HG02571 (cell line): ENCODE measurements at regions not wholly inside any gene's neighbourhood (a gene's known extent, or its start where the extent isn't known, plus 50 kb on each side); places are given as distances from the start of the nearest gene placed in this dataset.

ENCODE experiments used
- ATAC-seq: cut with Tn5 transposase; IDR thresholded peaks from one replicate; pipeline ENCODE4 v1.9.1; 2021; ENCODE audit warnings: mild to moderate bottlenecking, moderate library complexity; ENCODE audit not compliant: unreplicated experiment

DNA sequence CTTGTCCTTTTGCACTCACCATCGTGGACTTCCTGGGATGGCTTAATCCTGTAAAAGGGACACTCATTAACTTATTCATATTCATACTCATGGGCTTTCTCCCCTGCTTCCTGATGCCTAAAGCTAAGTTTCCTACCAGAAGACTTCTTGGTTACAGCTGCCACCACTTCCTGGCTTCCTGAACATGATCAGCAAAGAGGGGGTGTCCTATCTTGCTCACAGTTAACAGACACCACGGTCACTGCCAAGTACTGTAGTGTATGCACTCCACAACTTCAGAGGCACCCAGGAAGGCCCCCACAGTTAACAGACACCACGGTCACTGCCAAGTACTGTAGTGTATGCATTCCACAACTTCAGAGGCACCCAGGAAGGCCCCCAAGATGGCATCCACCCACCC, 177.8 kb downstream of the SIPA1L2 start:
- ATAC-seq: no peak

DNA sequence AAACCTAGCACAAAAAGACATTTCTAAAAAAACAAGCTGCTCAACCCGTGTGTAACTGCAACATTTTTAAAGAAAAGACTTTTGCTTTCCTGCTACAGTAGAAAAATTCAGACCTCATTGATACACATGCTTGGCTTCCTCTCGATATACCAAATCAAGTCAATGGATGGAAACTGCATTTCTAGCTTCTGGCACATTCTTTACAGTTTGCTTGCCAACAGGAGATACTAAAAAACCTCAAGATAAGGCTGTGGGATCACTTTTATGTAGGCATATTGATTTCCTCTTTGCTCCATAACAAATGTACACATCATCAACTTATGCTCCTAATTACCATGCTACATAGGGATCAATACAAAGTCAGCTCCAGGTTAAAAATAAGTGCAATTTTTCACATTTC, 178.4 kb downstream of the SIPA1L2 start:
- no peak for ATAC-seq

DNA sequence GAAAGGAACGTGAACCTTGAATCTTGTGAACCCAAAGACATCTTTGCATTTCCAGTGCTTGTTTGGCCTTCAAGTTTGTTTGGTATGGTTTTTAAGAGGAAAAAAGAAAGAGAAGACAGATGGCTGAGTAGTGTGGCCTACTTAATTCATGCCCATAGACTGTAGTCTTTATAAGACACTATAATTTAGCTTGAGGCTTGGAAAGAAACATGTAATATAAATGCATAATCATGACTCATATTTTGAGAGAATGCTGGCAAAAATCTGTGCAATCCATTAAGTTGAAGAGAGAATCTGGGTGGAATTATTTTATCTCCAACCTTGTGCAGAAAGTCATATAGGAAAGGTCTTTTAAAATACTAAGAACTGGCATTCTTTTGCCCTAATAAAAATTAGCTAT, 179.3 kb downstream of the SIPA1L2 start:
- ATAC-seq: no peak

DNA sequence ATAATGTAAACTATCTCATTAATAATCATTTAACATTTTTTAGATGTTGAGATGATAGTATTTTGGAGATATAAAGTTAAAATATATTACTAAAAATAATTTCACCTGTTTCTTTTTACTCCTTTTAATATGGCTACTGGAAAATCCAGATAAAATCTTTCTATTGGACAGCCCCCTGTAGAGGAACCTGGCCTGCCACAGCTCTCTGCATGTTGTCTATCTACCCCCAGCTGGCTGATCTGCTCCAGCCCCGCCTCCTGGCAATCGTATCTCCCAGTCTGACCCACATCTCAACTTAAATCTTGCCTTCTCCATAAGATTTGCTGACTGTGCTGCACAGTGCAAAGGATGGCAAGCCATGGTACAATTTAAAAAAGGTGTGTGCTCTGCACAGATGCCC, 182.8 kb downstream of the SIPA1L2 start:
- no peak for ATAC-seq

DNA sequence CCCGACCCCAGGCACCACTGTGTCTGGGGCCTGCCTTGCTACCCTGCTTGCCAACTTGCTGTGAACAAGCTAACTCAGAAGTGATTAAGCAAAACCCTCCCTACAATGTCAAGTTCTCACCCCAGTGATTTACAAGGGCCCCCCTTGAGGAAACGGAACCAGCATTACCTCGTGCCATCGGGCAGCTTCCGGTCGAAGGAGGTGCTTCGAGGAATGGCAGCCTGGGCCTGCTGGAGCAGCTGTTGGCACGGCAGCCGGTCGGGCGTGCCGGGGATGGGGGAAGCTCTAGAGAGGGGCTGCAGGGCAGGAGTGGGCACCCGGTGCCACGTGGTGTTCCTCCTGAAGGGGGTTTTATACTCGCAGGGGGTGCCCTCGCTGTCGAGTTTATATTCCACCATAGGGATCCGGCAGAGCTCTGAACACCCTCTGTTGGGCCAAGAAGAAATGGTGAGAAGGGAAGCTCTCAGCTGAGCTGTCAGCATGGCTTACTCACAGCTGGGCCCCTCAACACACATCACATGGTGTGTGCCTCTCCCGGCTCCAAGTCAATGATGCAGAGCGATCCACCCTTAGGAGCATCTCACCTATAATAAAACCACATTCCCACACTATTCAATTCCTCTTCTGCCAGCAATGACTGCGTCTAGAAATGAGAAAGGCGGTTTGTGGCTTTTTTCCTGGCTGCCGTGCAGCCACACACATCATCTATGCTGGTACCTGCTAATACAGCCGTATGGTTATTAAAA, 184.4 kb downstream of the SIPA1L2 start:
- no peak for ATAC-seq

DNA sequence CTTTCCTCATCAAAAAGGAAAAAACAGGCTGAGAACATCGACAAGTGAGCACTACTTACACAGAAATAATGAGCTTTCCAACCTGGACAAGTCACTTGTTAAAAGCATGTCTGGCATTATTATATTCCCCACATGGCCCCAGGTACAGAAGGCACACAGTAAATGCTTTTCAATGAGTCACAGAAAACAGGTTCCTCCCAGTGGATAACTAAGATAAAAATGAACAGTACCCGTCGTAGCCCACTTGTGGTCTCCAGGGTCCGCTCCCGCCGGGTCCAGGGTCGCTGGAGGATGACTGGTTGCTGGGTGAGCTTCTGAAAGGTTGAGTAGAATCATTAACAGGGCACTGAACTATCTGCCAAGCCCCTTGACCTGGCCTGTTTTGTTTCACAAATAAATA, 186.6 kb downstream of the SIPA1L2 start:
- no peak for ATAC-seq

DNA sequence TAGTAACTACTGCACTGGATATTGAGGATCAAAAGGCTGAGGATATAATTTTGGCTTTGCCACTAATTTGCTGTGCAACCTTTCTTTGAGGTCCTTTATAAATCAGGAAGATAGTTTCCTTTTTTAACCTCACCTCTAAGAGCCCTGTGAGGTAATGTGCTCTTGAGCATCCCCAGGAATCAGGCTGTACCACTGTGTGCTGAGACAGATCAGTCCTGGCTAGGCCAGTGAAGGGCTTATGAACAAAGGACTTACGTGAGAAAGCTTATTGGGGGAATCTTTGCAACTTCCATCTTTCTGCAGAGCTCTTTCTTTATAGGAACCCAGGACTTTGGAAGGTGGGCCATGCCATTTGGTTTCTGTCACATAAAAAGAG, 188.9 kb downstream of the SIPA1L2 start:
- ATAC-seq: no peak

DNA sequence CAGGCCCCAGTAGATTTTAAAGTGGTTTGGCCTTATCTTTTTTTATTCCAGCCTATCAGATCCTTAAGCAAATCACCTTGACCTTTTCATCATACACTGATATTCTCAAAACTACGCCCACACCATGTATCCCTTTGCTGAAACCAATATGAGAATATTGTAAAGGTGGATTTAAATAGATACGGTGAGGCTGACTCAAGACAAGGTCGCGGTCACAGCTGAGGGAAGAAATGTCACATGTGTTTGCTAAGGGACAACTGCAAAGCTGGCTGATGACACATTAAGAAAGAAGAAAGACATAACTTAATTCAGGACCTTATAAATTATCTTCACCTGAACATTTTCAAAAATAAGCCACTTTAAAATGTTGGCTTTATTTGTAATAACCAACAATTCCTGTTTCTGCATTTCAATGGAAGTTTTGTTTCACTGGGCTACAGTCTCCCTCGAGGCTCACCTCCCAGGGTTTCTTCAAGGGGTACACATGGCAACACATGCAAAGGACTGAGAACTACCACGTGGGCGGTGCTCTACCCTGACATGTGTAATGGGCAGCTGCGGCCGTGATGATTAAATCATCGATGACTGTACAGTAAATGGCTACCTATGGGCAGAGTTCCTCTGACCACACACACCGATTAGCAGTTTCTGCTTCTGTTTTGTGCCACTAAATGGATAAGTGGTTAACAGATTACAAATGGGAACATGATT, 189.5 kb downstream of the SIPA1L2 start:
- no peak for ATAC-seq

DNA sequence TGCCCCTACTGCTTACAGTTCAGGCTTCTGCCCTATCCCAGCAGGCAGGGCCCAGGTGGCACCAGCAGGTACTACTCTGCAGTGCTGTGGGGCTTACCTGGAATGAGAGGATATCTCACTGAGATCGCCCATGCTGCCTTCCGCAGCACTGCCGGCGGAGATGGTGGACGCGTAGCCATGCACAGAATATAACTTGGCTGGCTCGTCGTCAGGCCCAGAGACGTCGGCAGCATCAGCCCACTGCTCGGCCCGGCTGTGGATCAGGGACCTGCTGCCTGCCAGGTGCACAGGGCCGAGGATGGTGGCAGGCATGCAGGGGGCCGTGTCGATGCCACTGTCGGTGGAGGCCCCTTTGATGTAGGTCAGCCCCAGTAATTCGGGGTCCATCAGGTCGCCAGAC, 190.9 kb downstream of the SIPA1L2 start:
- no peak for ATAC-seq

DNA sequence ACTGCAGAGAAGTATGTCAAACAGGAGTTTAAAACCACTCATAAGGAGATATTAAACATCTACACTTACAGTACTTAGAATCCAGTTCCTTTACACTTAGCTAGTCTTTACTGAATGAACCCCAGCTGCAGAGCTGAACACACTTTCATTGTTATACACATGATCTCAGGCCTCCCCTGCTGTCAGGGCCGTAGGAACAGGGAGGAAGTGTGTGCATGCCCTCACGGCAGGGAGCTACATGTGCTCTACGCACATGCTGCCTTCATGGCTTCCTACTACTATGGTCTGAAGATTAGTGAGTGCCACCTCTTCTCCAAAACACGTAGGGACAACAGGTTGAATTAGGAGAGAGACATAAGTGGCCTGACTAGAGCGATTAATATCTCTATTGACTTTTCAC, 191.5 kb downstream of the SIPA1L2 start:
- no peak for ATAC-seq

DNA sequence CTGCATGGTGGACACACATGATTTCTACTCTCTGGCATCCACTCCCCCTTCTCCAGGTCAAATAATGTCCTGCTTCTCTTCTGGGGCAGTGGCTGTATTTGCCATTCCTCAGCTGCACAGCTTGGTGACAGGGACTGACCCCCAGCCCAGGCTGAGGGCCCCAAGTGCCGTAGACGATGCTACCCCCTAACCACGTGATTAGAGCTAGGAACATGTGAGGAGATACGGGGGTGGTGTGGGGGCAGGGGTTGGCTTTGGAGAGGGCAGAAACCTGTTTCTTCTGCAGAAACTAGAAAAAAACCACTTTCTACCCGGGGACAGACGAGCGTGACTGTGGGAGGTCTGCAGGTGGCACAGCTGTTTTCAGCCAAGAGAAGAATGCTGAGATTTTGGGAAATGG, 192.4 kb downstream of the SIPA1L2 start:
- ATAC-seq: no peak

DNA sequence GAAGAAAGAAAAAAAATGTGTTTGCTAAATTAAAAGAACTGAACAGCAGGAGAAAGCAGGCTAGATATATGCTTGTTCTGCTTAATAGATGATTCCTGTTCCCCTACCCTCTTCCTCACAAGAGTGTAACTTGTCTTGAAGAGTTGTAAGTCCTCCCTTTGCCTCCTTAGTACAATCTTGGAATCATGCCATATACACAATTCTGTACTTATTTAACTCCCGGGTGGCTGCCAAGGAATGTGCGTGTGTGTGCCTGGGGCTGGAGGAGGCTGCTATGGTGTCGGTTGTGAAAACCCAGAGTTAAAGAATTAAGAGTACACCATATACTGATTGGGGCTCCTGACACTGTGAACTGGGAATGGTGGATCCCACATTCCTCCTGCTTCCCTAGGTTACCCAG, 194.2 kb downstream of the SIPA1L2 start:
- ATAC-seq: no peak

DNA sequence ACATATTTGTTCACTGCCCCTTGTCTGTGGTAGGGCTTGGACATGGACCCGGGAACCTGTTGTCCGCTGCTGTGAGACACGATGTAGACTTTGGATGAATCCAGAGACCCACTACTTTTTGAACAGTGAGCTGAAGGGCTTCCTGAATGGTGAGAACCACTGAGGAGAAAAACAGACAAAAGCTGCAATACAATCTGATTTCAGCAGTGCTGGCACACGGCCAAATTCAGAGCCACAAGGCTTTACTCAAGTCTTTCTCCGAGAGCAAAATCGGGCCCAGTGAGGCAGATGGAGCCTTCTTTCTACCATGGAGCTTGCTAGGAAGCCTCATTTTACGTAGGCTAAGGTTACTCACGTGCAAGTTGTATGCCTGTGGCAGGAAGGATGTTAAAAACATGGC, 197.6 kb downstream of the SIPA1L2 start:
- no peak for ATAC-seq

DNA sequence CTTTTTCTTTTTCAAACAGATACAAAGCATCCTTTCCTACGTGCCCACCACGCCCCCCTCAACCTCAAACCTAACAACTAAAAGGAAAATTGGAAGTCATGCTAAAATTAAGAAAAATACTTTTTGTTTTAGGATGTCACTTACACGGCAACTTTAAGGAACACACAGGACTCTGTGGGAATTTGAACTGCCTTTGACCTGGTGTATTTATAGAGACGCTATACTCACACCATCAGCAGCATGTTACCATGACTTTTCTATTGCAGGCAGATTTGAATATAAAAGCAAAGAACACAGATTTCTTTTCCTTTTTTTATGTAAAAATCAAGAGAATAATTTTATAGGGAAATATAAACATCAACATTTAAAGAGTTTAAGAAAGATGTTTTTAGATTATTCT, 198.2 kb downstream of the SIPA1L2 start:
- no peak for ATAC-seq

DNA sequence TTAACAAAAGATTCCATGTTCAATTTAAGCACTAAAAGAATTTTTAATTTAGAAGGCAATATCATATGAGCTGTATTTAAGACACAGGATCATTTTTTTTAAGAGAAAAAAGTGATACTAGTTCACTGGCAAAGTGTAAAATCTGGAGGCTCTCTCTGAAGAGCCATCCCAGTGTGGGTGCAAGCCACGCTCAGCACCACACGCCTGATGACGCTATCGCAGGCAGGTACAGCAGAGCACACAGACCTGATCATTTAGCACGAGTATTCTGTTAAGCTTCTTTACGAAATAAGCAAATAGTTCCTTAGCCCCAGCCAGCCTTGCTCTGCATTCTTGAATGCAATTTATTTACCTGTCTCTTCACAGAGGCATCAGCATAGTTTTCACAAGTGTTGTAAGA, 198.6 kb downstream of the SIPA1L2 start:
- ATAC-seq: no peak

DNA sequence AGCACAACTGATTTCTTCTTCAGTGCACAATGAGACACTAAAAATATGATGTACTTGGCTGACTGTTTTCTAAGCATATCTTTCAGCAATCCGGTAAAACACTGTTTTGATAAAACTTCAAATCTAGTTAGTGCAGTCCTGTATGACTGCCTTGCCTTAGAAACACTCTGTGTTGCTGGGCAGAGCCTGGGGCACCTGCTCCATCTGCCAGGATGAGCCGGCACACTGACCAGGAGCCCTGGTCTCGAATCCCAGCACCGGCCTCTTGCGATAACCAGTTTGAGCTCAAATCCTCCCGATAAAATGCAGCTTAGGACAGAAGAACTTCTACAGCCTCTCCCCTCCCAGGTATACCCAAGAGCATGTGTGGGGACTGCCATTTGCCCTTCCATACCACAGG, 199.5 kb downstream of the SIPA1L2 start:
- ATAC-seq: no peak

DNA sequence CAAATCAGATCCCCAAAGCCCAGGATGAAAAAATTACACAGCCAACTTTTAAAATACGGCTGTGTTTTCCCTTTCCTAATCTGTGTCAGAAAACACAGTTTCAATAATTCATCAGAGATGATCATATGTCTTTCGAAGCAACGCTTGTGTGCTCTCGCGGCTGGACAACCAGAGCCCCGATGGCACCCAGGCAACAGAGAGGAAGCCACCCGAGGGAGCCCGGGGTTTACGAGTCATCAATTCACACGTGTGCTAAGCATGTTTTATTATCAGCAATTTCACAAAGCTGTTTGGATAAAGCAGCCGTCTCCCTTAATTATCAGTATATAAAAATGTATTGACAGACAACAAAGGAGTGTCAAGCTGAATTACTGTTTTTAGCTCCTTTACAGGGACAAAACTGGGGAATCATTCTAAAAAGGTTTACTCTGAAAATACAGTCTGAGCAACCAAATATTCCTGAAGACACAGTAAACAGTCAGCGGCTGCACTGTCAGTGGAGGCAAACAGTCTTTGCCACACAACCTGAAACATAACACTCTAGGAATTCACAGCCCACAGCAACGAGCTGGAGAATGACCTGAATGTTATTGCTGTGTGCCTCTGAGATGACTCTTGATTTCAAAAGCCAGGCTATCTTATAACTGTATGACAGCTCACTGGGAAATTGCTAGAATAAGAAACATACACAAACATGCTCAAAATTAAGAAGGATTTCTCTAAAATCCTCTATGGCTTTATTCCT, 201.0 kb downstream of the SIPA1L2 start:
- no peak for ATAC-seq

DNA sequence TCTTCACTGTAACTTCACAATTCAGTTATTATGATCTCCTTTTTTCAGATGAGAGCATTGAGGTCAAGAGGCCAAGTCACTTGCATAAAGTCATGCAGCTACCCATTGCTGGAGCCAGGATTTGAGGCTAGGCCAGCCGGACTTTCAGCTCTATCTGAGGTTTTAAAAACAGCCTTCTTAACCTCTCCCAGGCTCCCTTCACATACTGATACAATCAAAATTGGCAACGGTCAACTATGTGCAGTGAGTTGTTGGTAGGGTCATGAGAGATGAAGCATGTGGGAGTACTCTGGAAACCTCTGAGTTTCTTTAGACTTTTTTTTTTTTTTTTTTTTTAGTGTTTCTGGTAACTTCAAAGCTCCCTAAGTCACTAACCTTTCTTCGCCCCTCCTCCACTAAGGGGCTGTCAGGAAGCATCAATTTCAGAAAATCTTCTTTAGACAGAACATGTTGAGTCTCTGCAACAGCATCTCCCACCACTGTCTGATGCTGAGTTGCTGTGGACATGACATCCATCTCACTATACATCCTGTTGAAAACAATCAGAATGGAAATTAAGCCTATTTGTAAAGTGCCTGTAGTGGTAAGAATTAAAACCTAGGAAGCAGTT, 201.8 kb downstream of the SIPA1L2 start:
- no peak for ATAC-seq

DNA sequence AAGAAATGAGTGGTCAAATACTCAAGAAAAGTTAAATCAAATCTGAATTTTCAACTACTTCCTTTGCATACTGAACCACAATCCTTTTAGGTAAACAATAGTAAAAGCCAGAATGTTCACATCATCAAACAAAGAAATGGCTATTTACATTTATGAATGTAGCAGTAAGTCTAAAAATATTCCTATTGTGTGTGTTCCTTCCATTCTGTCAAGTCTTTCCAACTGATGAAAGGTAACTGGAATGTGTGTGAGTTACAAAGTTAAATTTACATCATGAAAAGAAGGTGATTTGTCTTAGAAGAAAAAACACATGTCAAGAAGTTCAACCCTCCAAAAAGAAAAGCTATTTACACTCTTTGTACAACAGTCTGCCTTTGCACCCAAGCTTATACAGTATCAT, 203.1 kb downstream of the SIPA1L2 start:
- ATAC-seq: no peak

DNA sequence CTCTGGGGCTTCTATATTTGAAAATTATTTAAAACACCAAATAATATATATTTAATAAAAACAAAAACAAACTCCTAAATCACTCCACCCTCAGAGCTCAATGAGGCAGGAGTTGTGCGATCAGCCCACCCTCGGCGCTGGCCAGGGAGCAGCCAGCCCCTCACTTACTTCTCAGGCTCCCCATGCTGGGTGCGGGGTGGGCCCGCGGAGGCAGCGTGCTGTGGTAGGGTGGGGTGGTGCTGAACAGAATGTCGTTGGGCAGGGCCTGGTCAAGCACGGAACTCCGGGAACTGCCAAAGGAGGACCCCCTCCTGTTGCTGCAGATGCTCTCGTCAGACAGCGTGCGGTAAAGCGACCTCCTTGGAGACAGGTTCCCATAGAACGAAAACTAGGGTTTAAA, 204.5 kb downstream of the SIPA1L2 start:
- ATAC-seq: no peak

DNA sequence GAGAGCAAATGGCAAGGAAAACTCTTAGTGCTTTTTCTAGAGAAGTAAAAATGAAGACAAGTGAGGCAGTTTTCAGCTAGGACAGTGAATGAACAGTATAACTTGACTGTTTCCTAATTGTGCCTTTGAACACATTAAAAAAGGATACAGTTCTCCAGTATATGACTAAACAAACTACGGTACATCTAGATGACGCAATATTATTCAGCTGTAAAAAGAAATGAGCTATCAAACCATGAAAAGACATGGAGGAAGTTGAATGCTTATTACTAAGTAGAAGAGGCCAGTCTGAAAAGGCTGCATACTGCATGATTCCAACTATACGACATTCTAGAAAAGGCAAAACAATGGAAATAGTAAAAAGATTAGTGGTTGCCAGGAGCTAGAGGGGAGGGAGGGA, 206.3 kb downstream of the SIPA1L2 start:
- ATAC-seq: no peak

DNA sequence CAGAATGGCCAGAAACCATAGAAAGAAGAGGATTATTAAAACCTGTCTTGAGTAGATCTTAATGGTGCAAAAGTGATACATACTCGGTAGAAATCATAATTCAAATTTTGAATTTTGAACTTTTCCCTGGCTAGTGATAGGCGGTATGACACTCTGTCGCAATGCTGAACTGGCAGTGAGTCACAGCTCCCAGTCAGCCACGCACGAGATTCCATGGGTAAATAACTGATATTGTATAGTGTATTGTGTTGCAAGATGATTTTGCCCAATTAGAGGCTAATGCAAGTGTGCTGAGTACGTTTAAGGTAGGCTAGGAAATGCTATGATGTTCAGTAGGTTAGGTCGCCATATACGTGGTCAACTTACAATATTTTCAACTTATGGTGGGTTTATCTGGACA, 207.0 kb downstream of the SIPA1L2 start:
- no peak for ATAC-seq
